HG03064 (cell line): ENCODE measurements at regions not wholly inside any gene's neighbourhood (a gene's known extent, or its start where the extent isn't known, plus 50 kb on each side); places are given as distances from the start of the nearest gene placed in this dataset.
"Not testable (repeated sequence)": the region's sequence is repeated elsewhere in the genome, so short reads cannot be mapped to it uniquely, and the experiment has no call there.

Source experiments
- ATAC-seq: cut with Tn5 transposase; IDR thresholded peaks from one replicate; pipeline ENCODE4 v1.9.1; 2021; ENCODE audit warnings: low read depth; ENCODE audit not compliant: unreplicated experiment

DNA sequence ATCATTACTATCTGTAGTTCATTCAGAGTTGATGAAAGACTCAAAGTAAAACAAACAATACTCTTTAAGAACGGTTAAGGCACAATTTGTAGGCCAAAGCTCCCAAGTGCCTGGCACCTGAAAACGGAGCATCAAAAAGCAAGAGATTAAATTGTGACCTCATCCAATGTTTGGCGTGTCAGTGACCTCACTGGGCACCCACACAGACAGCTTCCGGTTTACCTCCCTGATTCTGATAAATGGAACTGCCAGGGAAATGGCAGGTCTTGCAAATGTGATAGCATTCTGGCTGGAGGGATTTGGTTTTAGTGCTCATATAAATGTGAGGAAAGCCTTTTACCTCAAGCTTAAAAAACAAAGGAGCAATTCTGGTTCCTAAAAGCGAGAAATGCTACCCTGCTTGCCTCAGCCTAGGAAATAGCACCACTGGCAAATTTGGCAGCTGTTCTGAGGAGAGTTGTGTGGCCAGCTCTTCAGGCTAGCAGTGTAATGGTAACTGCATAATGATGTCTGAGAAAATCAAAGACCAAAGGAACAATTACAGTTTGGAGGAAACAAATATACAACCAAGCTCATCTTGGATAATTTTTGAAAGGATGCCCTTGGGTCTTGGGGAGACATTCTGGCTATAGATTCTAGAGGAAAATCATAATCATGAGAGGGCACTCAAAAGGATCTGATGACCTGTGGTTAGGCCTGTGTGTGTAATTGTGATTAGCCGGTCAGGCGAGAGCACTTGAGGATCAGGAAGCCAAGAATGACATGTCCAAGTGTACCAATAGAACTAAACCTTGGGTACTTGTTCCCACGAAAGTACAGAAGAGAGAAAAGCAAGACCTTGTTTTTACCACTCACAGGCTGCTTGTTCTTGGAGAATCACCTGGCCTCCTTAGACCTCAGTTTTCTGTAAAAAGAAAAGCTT, 174.3 kb downstream of the TFAP2B start:
- no peak for ATAC-seq

DNA sequence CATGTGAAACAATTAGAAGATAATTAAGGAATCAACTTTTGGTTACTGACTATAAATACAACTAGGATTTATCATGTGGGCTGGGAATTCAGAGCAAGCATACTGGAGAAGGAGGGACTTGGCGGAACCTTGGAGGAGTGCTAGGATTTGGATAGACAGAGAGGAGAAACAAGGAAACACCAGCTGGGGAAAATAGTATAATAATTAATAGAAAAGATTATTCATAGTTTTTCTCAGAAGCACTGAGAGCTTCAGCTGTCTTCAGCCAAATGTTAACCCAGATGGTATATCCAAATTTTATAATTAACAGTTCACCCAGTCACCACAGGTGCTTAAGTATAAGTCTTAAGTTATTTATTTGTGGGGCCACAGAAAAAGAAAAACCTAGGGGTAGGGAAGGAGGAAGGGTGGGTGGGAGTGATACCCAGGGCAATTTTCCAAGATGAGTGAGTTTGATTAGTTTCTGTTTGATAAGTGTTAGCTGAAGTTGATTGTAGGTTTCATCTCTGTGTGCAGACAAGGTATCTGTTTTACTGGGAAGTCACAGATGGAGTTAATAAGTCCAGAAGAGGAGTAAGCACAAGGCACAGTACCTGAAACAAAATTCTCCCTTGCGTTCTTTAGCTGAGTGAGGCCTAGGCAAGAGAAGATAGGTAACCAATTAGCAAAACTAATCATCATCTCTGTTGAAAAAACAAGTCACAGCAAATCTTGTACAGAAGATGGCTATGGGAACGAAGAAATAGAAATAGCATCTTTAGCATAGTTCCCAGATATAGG, 175.5 kb downstream of the TFAP2B start:
- ATAC-seq, result no peak

DNA sequence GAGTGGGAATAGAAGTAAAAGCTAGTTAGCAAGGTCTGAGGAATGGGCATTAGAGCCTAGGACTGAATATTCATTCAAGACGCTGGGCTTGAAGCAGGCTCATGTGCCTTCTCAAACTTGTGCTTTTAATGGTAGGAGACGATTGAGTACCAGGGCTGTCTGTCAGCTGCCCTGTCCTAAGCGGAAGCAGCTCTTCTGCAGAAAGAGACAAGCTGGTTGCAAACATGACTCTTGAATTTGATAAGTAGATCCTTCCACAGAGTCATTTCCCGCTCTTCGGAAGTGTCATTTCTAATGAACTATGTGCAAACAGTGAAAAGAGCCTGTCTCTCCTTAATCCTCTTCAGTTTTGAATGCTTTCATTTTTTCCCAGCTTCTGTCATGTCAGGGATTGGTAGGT, 176.4 kb downstream of the TFAP2B start:
- no peak for ATAC-seq

DNA sequence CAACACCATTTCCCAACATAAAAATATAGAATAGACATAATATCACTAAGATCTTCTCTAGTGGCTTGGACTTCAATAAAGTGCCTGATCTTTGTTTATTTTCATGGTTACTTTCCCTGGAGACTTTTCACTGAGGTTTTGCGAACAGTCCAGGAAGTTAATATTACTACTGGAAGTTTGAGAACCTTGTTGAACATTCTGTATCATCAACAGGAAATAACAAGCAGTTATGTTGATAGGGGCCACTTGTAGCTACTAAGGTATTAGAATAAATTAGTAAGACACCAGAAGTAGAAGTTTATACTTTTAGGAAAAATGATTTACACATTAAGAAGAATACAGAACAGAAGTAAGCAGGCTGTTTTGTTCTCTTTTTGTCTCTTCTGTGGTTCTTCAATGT, 180.2 kb downstream of the TFAP2B start:
- ATAC-seq, result no peak

DNA sequence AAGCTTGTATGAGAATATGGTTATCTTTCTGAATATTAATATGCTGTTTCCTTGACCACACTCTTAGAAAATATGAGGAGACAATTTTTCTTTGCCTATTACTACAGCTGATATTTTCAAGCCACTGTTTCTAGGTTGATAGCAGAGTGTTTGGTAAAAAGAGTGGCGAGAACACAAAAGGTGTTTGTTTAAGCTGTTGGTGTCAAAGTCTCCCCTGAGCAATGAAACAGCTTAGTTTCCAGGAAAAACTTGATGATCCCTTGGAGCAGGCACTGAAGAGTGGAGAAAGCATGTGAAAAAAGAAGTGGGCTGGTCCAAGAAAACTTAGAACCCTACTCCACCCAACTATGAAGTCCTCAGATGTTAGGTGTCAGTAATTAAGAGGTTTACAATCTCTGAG, 182.7 kb downstream of the TFAP2B start:
- ATAC-seq, result no peak

DNA sequence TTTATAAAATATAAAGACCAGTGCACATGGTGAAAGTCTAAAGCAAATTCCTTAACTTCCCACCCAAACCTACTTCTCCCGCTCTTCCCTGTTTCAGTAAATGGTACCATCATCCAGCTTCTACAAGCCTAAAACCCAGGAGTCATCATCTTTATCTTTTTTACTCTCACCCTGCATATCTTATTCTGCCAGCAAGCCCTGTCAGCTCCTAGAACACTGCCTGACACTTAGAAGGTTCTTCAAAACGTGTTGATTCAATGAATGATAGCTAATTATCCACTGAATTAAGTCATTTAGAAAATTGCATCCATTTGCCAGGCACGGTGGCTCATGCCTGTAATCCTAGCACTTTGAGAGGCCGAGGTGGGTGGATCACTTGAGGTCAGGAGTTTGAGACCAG, 185.7 kb downstream of the TFAP2B start:
- no peak for ATAC-seq

DNA sequence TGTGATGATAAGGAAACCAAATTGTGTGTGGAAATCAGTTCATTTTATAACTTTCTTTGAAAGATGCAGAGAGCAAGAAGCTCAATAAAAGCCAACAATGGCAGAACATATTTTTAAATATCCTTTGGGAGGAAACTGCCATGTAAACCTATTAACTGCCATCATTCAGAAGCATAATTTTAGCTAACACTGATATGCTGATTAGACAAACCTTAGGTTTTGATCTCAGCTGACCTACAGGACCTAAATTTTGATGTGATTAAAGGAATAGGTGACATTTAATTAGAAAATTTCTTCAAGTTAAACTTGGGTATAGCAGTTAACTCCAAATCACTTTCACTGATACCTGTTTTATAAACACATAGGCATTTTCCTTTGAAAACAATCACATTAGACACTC, 187.1 kb downstream of the TFAP2B start:
- no peak for ATAC-seq

DNA sequence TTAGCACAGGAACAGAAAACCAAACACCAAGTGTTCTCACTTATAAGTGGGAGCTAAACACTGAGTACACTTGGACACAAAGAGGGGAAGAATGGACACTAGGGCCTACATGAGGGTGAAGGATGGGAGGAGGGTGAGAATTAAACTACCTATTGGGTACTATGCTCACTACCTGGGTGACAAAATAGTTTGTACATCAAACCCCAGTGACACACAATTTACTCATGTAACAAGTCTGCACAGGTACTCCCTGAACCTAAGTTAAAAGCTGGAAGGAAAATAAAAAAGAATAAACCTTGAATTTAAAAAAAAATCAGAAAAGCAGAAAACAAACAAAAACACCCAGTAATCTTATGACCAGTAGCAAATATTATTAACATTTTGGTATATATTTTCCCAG, 188.6 kb downstream of the TFAP2B start:
- no peak for ATAC-seq

DNA sequence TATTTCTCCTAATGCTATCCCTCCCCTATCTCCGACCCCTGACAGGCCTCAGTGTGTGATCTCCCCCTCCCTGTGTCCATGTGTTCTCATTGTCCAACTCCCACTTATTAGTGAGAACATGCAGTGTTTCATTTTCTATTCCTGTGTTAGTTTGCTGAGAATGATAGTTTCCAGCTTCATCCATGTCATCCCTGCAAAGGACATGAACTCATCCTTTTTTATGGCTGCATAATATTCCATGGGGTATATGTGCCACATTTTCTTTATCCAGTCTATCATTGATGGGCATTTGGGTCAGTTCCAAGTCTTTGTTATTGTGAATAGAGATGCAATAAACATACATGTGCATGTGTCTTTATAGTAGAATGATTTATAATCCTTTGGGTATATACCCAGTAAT, 190.0 kb downstream of the TFAP2B start:
- ATAC-seq, result not testable (repeated sequence)

DNA sequence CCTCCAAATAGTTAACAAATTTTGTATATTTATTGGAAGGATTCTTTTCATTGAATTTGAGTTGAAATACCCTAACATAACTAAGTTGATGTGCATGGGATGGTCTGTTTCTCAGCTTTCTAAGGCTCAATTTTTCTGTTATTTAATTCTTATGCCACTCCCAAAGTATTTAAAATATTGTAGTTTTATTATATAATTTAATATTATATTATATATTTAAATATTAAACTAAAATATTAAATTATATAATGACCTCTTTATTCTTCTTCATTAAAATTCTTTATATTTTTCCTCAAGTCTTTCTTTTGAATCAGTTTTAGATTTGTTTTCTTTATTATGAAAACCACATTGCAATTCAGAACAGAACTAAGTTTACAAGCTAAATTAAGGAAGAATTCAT, 194.7 kb downstream of the TFAP2B start:
- ATAC-seq, result no peak

DNA sequence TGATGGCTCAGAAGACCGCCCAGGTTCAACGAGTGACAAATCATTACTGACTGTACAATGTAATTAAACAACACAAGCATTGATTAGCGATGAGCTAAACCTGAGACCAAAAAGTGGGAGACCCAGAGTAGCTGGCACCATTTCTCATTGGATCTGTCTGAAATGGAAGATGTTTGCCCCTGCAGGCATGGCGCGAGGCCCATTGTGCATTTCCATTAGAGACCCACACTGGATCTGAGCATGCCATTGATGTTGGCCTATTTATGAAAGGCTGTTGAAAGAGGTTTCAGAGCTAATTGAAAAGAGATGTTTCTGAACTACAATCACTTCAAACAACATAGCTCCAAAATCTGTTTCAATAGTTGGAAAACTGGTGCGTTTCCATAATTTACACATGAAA, 196.7 kb downstream of the TFAP2B start:
- ATAC-seq, result no peak

DNA sequence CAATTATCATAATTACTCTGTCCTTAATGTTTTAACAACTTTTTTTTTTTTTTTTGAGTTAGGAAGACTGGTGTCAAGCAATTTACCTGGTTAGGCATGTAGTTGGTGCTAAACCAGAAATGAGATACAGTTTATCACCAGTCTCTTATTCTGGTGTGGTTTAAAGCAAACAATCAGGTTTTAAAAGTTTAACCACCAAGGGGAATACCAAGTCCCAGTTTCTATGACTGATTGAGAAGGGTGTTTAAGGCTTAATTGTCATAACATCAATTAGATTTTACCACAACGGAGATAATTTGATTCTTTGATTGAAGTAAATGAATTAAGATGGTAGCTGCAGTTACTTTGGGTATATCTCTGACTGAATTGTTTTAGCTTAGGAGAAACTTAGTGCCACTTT, 197.8 kb downstream of the TFAP2B start:
- ATAC-seq, result no peak

DNA sequence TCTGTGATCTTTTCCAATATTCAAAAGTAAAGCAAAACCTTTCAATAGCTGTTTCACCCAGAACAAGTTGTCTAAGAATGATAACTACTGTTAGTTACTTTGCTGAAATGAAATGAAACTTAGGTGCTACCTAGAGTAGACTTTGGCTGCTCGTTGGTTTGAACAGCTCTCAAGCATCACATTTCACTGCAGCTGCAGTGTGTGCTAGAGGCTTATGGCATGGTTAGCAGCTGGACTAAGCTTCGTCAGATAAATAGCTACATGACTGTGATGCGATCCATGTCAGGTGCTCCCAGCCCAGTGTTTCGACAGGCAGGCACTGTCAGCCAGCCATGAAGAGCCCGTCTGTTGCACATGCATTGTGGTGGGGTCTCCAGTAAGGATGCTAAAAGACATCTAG, 201.1 kb downstream of the TFAP2B start:
- no peak for ATAC-seq

DNA sequence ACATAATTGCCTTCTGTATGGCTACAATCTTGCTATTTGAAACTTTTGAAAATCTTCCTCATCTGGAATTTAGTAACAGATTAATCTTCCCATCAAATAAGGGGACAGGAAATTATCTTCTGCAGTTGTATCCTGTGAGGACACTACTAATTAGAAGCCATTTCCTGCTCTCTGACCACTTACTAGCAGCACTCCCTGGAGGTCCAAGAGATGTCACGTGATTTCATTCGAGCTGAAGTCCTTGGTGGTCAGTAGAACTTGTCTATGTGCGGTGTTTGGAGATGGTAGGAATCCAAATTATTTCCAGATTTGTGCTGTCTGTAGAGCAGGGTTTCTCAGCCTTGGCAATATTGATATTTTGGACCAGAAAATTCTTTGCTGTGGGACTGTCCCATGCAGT, 202.5 kb downstream of the TFAP2B start:
- no peak for ATAC-seq

DNA sequence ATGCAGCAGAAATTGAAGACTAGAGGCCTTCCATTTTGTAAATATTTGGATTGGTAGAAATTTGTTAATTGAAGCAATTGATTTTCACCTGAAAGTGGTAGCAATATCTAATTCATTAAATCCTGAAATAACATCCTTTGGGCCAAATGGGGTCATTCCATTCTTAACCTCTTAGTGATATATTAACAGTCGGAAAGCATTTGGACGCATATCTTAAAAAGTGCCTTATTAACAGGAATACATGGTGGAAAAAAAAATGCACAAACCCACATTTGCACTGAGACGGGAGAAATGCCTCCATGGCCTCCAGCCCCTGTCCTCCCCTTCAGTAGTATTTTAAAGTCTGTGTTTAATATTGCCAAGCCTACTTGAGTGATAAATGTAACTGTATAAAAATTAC, 205.5 kb downstream of the TFAP2B start:
- ATAC-seq, result no peak

DNA sequence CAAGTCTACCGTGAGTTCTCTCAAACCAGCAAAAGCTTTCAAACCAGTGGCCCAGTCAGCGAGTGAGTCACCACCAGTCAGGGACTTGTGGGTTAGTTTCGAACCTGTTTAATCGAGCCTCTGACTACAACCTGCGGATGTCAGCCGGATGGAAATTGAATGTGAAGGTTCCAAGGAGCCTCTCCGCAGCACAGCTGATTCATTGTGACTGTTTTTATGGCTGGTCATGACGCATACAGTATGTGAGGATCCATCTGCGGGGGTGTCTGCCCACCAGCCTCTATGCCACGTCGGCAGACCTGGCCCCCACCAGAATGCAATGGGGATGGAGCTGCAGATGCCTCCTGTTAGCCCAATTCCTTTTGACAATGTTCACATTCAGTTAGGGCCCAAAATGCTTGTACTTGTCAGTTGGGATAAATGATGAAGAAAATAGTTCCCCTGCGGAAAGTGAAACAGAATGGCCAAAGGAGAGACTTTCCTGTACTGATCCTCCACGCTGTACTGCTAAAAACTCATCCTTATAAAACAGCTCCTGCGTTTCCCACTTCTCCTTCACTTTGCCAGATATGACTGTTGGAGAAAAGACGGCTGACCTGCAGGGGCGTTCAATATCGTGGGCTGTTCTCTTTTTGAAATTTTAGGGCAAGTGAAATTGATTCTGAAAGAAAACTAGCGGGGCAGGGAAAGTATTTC, 206.6 kb downstream of the TFAP2B start:
- no peak for ATAC-seq

DNA sequence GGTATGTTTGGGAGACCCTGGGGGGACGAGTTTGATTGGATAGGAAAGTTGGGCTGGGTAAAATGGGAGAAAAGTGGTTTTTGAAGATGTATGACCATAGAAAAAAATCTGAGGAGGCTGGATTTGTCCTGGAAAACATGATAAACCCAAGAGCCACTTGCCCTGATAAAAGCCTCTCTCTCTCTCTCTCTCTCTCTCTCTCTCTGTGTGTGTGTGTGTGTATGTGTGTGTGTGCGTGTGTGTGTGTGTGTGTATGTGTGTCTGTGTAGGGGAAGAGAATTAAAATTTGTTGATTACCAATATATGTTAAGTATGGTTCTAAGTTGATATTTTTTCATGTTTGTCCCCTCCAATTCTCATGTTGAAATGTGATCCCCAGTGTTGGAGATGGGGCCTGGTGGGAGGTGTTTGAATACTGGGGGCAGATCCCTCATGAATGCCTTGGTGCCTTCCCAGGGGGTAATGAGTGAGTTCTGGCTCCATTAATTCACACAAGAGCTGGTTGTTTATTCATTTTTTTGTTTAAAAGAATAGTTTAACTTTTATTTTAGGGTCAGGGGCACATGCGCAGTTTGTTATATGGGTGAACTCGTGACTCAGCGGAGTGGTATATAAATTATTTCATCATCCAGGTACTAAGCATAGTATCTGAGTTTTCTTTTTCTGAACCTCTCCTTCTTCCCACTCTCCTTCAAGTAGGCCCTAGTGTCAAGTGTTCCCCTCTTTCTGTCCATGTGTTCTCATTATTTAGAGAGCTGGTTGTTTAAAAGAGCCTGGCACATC, 208.8 kb downstream of the TFAP2B start:
- ATAC-seq, result no peak

DNA sequence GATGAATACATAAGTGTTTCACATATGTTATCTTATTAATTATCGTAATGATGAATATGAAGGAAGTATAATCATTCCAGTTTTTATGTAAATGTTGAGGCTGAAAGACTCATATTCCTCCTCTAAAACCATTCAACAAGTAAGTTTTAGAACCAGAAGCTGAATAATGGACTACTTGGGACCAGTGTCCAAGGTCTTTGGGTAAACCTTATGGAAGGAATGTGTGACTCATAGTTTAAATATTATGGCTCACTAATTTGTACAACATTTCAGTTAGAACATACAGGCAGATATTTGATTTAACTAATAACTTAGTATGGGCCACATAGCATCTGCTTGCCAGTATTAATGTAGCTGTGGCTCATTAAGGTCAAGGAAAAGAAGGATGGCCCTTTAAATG, 209.6 kb downstream of the TFAP2B start:
- ATAC-seq, result no peak

DNA sequence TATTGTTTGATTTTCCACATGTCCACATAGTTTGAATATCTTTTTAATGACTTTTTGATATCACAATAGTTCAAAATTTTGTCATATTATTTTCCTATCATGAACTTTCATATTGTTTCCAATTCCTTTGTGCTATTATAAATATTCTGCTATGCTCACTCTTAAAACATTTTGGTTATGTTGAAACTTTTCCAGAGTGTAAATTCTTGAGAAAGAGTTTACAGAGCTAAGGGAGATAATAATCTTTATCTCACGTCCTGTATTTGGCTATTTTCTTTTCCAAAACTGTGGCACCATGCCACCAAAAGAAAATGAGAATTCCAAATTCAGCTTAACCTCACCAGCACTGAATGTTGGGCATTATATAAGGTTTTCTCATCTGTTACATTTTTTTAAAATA, 210.9 kb downstream of the TFAP2B start:
- no peak for ATAC-seq

DNA sequence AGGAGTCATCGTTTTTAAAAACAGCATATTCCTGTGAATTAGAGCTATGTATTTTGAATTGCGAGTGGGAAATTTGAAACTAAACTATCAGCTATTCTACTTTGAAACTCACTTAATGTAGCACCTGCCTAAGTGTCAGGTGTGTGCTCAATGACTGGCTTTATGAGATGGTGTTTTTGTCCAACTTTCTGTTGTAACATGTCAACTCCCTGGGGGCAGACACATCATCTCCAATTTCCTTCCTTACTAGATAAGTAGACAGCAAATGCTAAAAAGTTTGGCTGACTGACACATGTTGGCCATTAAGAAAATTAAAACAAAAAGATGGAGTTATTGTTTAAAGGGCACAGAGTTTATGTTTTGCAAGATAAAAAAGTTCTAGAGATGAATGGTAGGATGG, 226.9 kb downstream of the TFAP2B start:
- no peak for ATAC-seq
